ENCODE measurements at regions not wholly inside any gene's neighbourhood (a gene's known extent, or its start where the extent isn't known, plus 50 kb on each side); places are given as distances from the start of the nearest gene placed in this dataset.

GRCh38 chr18:47410139-47410538 is 158.7 kb upstream of the SKOR2 start:
- TF ChIP-seq, protein P1, sequence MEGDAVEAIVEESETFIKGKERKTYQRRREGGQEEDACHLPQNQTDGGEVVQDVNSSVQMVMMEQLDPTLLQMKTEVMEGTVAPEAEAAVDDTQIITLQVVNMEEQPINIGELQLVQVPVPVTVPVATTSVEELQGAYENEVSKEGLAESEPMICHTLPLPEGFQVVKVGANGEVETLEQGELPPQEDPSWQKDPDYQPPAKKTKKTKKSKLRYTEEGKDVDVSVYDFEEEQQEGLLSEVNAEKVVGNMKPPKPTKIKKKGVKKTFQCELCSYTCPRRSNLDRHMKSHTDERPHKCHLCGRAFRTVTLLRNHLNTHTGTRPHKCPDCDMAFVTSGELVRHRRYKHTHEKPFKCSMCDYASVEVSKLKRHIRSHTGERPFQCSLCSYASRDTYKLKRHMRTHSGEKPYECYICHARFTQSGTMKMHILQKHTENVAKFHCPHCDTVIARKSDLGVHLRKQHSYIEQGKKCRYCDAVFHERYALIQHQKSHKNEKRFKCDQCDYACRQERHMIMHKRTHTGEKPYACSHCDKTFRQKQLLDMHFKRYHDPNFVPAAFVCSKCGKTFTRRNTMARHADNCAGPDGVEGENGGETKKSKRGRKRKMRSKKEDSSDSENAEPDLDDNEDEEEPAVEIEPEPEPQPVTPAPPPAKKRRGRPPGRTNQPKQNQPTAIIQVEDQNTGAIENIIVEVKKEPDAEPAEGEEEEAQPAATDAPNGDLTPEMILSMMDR (IDR thresholded peaks at IDR 0.05; ENCODE audit: insufficient read depth, low read depth, low read length): no peak
- no peak for DNase-seq (ENCODE audit: low read depth)
- no peak overlapping the region for H3K4me3 ChIP-seq (ENCODE audit: low read depth, low read length)

DNA sequence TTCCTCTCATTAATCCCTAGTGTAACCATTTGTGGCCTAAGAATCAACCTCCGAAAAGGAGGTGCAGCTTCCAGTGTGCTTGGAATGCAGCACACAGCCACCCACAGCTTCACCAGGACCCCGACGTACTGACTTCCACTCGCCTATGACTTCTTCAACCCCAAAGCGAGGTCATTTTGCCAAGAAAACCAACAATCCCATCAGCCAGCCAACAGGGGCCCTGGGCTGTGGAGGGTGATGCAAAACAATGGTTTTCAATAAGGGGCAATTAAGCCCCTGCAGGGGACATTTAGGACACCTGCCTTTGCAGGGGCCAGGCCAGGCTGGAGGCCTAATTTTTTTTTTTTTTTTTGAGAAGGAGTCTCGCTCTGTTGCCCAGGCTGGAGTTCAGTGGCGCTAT is 158.1 kb upstream of the SKOR2 start:
- H3K4me3 ChIP-seq (ENCODE audit: low read depth, low read length): no peak overlapping the region
- TF ChIP-seq, protein P1 (IDR thresholded peaks at IDR 0.05; ENCODE audit: insufficient read depth, low read depth, low read length): no peak
- no peak for DNase-seq (ENCODE audit: low read depth)

GRCh38 chr18:47407736-47408135 is 156.3 kb upstream of the SKOR2 start:
- DNase-seq (ENCODE audit: low read depth): no peak
- no peak overlapping the region for H3K4me3 ChIP-seq (ENCODE audit: low read depth, low read length)
- TF ChIP-seq, protein P1 (IDR thresholded peaks at IDR 0.05; ENCODE audit: insufficient read depth, low read depth, low read length): no peak

DNA sequence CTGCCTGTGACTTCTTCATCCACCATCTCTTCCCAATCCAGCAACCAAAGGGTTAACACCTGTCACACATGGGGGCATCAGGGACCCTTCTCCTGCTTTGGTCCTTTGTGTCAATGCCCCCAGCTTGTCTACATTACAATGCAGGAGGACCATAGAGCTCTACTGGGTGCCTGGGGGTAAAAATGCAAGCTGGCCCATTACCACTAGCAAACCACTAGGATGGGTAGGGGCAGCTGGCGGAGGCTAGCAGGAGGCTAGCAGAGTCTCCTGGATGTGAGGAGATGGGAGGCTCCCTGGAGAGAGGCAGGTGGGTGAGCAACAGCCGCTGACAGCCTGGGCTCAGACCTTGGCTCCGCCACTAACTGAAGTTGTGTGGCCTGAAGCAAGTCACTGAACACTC is 153.4 kb upstream of the SKOR2 start:
- H3K4me3 ChIP-seq (ENCODE audit: low read depth, low read length): no peak overlapping the region
- TF ChIP-seq, protein P1 (IDR thresholded peaks at IDR 0.05; ENCODE audit: insufficient read depth, low read depth, low read length): no peak
- DNase-seq (ENCODE audit: low read depth): no peak

GRCh38 chr18:47403949-47404348 is 152.5 kb upstream of the SKOR2 start:
- TF ChIP-seq, protein P1 (IDR thresholded peaks at IDR 0.05; ENCODE audit: insufficient read depth, low read depth, low read length): no peak
- H3K4me3 ChIP-seq (ENCODE audit: low read depth, low read length): no peak overlapping the region
- no peak for DNase-seq (ENCODE audit: low read depth)

- TF ChIP-seq, protein P1 (IDR thresholded peaks at IDR 0.05; ENCODE audit: insufficient read depth, low read depth, low read length): no peak
- H3K4me3 ChIP-seq (ENCODE audit: low read depth, low read length): no peak overlapping the region
- DNase-seq (ENCODE audit: low read depth): no peak
Measured at GRCh38 chr18:47403317-47403716, 151.9 kb upstream of the SKOR2 start.

GRCh38 chr18:47399475-47399874 is 148.0 kb upstream of the SKOR2 start:
- H3K4me3 ChIP-seq (ENCODE audit: low read depth, low read length): no peak overlapping the region
- TF ChIP-seq, protein P1 (IDR thresholded peaks at IDR 0.05; ENCODE audit: insufficient read depth, low read depth, low read length): no peak
- no peak for DNase-seq (ENCODE audit: low read depth)
